ENCODE measurements at regions not wholly inside any gene's neighbourhood (a gene's known extent, or its start where the extent isn't known, plus 50 kb on each side); places are given as distances from the start of the nearest gene placed in this dataset.

DNA sequence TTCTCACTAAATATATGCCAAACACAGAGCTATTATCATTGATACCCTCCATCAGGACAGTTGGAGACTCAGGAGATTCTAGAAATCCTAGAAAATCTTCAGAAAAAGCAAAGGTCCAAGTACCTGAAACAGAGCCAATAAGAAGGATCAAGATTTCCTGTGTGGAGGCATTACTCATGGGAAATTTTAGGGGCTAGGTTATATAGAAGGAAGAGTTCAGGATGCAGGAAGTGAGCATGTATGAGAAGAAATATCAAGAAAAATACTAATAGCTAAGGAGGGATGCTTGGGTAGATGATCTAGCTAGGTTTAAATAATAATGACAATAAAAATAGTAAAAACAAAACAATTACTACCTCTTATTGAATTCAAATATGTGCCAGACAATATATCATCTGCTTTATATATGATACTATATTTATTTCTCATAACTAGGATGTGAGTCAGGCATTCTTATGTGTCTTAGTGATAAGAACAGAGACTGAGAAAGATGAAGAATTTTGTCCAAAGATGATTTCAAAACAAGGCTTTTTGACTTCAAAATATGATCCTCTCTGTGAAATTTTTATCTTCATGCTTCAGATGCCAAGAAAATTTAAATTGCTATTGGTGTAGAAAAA lies 66.4 kb upstream of the HHIP start:
- no peak for FAIRE-seq

DNA sequence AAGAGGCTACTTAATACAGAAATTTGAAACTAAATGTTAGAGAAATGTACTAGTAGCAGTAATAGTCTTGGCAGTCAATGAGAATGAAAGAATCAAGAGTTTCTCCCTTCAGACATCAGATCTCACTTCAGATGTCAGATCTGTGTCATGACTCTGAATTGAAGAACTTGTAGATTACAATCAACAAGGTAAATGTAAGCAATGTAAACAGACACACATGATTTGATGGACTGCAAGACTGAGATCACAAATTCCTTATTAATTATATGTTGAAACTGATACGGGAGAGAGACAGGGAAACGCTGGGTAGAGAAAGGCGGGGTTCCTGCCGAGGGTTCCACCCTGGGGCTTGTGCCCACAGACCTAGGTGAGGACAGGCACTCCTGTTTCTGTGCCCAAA lies 65.5 kb upstream of the HHIP start:
- no peak for FAIRE-seq

GRCh38 chr4:144582105-144582850 lies 63.7 kb upstream of the HHIP start:
- FAIRE-seq, result no peak

DNA sequence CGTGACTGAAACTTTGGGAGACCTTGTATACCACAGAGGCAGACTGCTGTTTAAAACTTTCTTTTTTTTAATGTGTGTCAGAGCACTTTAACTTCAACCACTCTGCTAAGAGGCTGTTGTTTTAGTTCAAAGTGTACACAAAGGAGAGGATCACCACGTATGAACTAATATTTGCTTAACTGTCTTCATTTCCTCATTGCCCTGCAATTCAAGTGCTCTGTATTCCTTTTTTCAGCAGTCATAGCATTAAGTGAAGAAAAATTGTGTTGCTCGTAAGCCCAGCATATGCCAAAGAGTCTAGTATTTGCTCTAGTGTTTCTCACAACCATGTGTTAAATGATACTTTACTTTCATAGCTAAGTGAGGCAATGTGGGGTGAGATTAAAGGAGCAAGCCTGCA lies 63.0 kb upstream of the HHIP start:
- FAIRE-seq, result no peak

DNA sequence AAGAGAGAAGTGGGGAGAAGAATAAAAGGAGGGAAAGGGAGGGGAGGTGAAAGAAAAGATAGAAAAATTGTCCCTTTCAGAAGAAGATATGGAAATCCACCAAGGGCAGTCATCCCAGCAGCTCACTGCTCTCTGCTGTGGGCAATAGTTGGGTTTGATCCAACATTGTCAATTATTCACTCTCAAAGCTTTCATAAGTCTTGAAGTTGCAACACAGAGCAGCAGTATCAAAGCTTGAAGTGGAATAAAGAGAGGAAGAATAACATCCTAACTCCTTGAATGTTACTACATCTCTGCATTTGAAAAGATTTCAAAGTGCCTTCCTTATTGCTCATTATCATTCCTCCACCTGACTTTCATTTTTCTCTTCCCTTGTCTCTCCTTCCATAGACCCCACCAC lies 62.3 kb upstream of the HHIP start:
- FAIRE-seq, result no peak

DNA sequence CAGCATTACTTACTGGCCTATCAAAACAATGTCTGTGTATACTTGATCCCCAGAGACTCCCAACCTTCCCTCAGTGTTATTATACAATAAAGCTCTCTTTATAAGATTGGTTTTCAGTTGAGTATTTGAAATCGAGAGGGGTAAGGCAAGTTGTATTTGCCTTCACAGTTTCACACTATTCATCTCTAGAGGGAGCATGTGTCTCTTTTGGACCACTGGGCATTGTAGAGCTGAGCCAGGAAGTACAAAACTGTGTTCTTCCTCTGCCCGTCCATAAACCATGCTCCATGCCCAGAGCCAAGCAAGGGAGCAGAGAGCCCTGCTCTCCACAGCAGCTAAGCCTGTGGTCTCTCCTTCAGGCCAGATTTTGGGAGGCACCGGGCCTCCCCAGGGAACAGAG lies 61.5 kb upstream of the HHIP start:
- FAIRE-seq, result no peak

- FAIRE-seq, result no peak
These were observed 56.4 kb upstream of the HHIP start for GRCh38 chr4:144589512-144589911.

DNA sequence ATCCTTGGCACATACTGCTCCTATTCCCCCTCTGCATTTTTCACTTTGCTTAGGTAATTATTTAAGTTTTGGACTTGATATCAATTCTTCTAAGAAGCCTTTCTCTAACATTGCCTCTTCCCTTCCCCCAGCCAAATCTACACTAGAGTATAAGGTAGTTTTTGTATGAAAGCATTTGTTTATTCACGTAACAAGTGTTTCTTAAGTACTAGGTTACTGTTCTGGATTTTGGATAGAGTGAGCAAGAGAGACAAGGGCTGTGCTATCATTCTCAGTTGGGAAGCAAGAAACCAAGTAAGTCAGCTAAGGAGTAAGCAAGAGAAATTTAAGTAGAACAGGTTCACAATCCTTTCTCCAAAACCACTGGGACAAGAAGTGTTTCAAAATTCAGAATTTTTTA lies 55.9 kb upstream of the HHIP start:
- no peak for FAIRE-seq

GRCh38 chr4:144591401-144591800 lies 54.6 kb upstream of the HHIP start:
- no peak for FAIRE-seq

DNA sequence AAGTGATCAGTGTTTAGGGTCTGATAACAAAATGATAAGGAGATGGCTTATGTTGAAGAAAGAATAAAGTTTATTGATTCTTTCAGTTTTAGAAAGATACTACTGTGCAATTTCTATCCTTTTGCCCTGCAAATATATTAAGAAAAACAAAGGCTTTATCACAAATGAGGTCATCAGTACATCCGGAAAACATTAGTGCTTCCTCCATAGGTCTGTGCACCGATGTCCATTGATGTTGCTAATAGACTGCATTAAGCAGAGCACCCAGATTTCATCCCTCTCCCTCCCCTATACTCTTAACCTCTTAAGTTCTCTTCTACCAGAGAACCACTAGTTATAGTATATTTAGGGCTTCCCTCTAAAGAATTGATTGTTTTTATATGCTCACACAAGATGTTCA lies 53.7 kb upstream of the HHIP start:
- FAIRE-seq, result no peak

- no peak for FAIRE-seq
These were observed 51.4 kb upstream of the HHIP start for GRCh38 chr4:144594471-144594986.

GRCh38 chr4:144595681-144596080 lies 50.3 kb upstream of the HHIP start:
- FAIRE-seq, result no peak

Measured in endometrium (tissue), 2 donors.